Panc1 (cell line): ENCODE measurements at regions not wholly inside any gene's neighbourhood (a gene's known extent, or its start where the extent isn't known, plus 50 kb on each side); places are given as distances from the start of the nearest gene placed in this dataset.

Experiments
- ATAC-seq: fragments of 200-7000 bp; cut with Tn5 transposase; 2 replicates; pipeline ENCODE4 v1.9.1; 2020; ENCODE audit warnings: mild to moderate bottlenecking, moderate library complexity
- BruUV-seq: library from RNA; stranded (reverse); fragments of 400-500 nt; replicated peaks from 2 replicates; lab custom pipeline; 2021; lab: Mats Ljungman, UMichigan
- CTCF ChIA-PET: fragments of 300-600 bp; sonication (Branson Sonifier 250); formaldehyde crosslinking; loops from one replicate; lab custom pipeline; 2022; ENCODE audit warnings: antibody characterized with exemption; lab: Charles Lee
- POLR2A ChIA-PET: fragments of 300-600 bp; sonication (Branson Sonifier 250); formaldehyde crosslinking; loops from one replicate; lab custom pipeline; 2022; ENCODE audit warnings: antibody characterized with exemption; lab: Charles Lee
- DNase-seq: peaks from one replicate; pipeline ENCODE4 v3.0.0-alpha.2; 2010; ENCODE audit warnings: low read depth, low spot score
- H3K27ac ChIP-seq: 2 replicates; pipeline ENCODE4 v1.5.1; 2011; ENCODE audit warnings: mild to moderate bottlenecking, low read length, inconsistent platforms
- H3K27me3 ChIP-seq: fragments of 200-500 bp; sonication (Bioruptor generic); 2 replicates; pipeline ENCODE4 v1.6.0; 2014; ENCODE audit warnings: low read length, inconsistent platforms; ENCODE audit not compliant: control insufficient read depth, insufficient read depth
- H3K36me3 ChIP-seq: fragments of 200-500 bp; sonication (Bioruptor generic); 2 replicates; pipeline ENCODE4 v1.5.1; 2014; ENCODE audit warnings: inconsistent platforms, mild to moderate bottlenecking, low read length, moderate library complexity; ENCODE audit not compliant: control insufficient read depth, insufficient read depth
- H3K4me1 ChIP-seq: 2 replicates; pipeline ENCODE4 v1.5.1; 2011; ENCODE audit warnings: inconsistent platforms, mild to moderate bottlenecking, low read length, moderate library complexity; ENCODE audit not compliant: control insufficient read depth, insufficient read depth
- H3K4me3 ChIP-seq, 2 experiments: 2 replicates each; pipeline ENCODE4 v1.5.1; 2011 to 2012; ENCODE audit warnings: low read depth in 2 of 2, low read length in 2 of 2, mild to moderate bottlenecking in 2 of 2, inconsistent platforms in 1 of 2, moderate library complexity in 1 of 2
- H3K9me3 ChIP-seq: fragments of 200-500 bp; sonication (Bioruptor generic); 2 replicates; pipeline ENCODE4 v1.5.1; 2014; ENCODE audit warnings: low read depth, mild to moderate bottlenecking, inconsistent platforms, low read length, moderate library complexity; ENCODE audit not compliant: control insufficient read depth, insufficient read depth
- CTCF ChIP-seq: fragments of 450-650 bp; IDR thresholded peaks from 2 replicates; pipeline ENCODE4 v1.5.1; 2017; ENCODE audit warnings: mild to moderate bottlenecking
- POLR2AphosphoS5 ChIP-seq: IDR thresholded peaks from 2 replicates; pipeline ENCODE4 v1.6.1; 2012; ENCODE audit warnings: mild to moderate bottlenecking, low read depth, low read length, moderate library complexity
- REST ChIP-seq, 2 experiments: IDR thresholded peaks; 2 replicates each; pipeline ENCODE4 v1.6.1; 2011 to 2012; ENCODE audit warnings: low read depth in 2 of 2, control low read depth in 1 of 2, low read length in 1 of 2, mild to moderate bottlenecking in 1 of 2, moderate library complexity in 1 of 2; ENCODE audit not compliant: insufficient read depth in 1 of 2
- SIN3A ChIP-seq: IDR thresholded peaks from 2 replicates; pipeline ENCODE4 v1.6.1; 2012; ENCODE audit warnings: low read depth, mild to moderate bottlenecking, low read length, moderate library complexity, borderline replicate concordance; ENCODE audit not compliant: insufficient read depth
- TCF7L2 ChIP-seq: IDR thresholded peaks from 2 replicates; pipeline ENCODE4 v1.6.1; 2011; ENCODE audit warnings: mild to moderate bottlenecking, low read depth, low read length, inconsistent platforms
- in situ Hi-C: cut with HindIII; loops from 2 replicates; pipeline ENCODE4 v1.10.0; 2016; ENCODE audit warnings: low sequenced_read_pairs, low pct_unique_long_range_greater_than_20kb
- intact Hi-C: fragments of 100-400 bp; cut with micrococcal nuclease; formaldehyde crosslinking; loops from one replicate; pipeline ENCODE4 v1.10.0; 2022; ENCODE audit not compliant: unreplicated experiment

DNA sequence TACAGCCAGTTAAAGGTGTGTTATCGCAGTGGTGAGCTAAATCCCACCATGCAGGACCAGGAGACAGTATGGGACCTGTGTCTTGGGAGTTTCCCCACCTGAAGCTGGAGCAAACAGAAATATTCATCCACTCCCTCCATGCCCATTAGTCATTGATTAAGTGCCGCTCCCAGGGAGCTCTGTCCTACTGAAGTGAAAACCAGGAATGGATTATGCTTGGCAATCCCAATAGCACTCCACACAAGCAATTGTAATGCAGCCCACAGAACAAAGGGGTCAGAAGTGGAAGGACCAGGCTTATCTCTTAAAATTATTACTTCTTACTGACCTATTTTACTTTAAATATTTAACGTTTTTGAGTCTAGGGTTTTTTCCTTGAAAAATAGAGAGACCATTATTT, 1005.4 kb downstream of the ADGRL2 start:
- H3K36me3 ChIP-seq = no peaks in the 10 kb centered on the region
- H3K4me1 ChIP-seq = no peaks in the 10 kb centered on the region
- no peak overlapping the region for H3K4me3 ChIP-seq
- POLR2A ChIA-PET = no interaction called here
- no peaks in the 10 kb centered on the region for H3K27me3 ChIP-seq
- no peak for ATAC-seq
- in situ Hi-C loops = no loop called here
- CTCF ChIA-PET = no interaction called here
- TF ChIP-seq SIN3A (no peak), POLR2AphosphoS5 (no peak), TCF7L2 (no peak), REST (IDR thresholded peaks at IDR 0.05; ENCODE audit: insufficient read depth in 1 of 2, low read depth in 2 of 2, low read length in 1 of 2) (no peak), CTCF (no peak)
- no peak overlapping the region for H3K27ac ChIP-seq
- no peak for DNase-seq
- H3K9me3 ChIP-seq = no peaks in the 10 kb centered on the region; the same call in 1 of the 2 replicates
- no TSS peak for BruUV-seq
- intact Hi-C loops = no loop called here

- no peak overlapping the region for H3K4me3 ChIP-seq
- intact Hi-C loops (no loop called here), in situ Hi-C loops (no loop called here)
- POLR2A ChIA-PET = no interaction called here
- H3K27ac ChIP-seq = no peak overlapping the region
- H3K4me1 ChIP-seq = no peaks in the 10 kb centered on the region
- DNase-seq (no peak), ATAC-seq (no peak)
- H3K36me3 ChIP-seq = no peaks in the 10 kb centered on the region
- CTCF ChIA-PET = no interaction called here
- no peaks in the 10 kb centered on the region; the same call in 1 of the 2 replicates for H3K9me3 ChIP-seq
- no TSS peak for BruUV-seq
- no peaks in the 10 kb centered on the region for H3K27me3 ChIP-seq
- no peak for TF ChIP-seq SIN3A
- TF ChIP-seq TCF7L2 = no peak
- no peak for TF ChIP-seq POLR2AphosphoS5
- TF ChIP-seq CTCF = no peak
- TF ChIP-seq REST (IDR thresholded peaks at IDR 0.05; ENCODE audit: insufficient read depth in 1 of 2, low read depth in 2 of 2, low read length in 1 of 2) = no peak
Observed at GRCh38 chr1:82801176-82801575, 1000.4 kb downstream of the ADGRL2 start.
